ENCODE measurements at regions not wholly inside any gene's neighbourhood (a gene's known extent, or its start where the extent isn't known, plus 50 kb on each side); places are given as distances from the start of the nearest gene placed in this dataset.
"Not testable (repeated sequence)": the region's sequence is repeated elsewhere in the genome, so short reads cannot be mapped to it uniquely, and the experiment has no call there.

GRCh38 chr6:115873901-115874300 lies 186.8 kb downstream of the FRK start:
- Histone ChIP-seq H3K9me3 (ENCODE audit: insufficient read depth, low read length) (no peaks in the 10 kb centered on the region), H3K36me3 (ENCODE audit: insufficient read depth, insufficient read length, low read length) (no peaks in the 10 kb centered on the region), H3K4me1 (ENCODE audit: insufficient read depth, insufficient read length) (no peaks in the 10 kb centered on the region), H3K4me3 (ENCODE audit: insufficient read length, low read depth) (no peak overlapping the region), H3K9ac (ENCODE audit: insufficient read length, low read depth) (no peak overlapping the region), H3K27me3 (ENCODE audit: insufficient read depth, insufficient read length) (no peaks in the 10 kb centered on the region)
- no peak for TF ChIP-seq YY1 (IDR thresholded peaks at IDR 0.05; ENCODE audit: insufficient read depth, insufficient read length)
- no peak for TF ChIP-seq SUZ12 (IDR thresholded peaks at IDR 0.05; ENCODE audit: extremely low read depth, insufficient read depth, insufficient read length)
- no peak for DNase-seq (ENCODE audit: low read depth, low spot score)

GRCh38 chr6:115870464-115870863 lies 190.2 kb downstream of the FRK start:
- Histone ChIP-seq H3K9ac (ENCODE audit: insufficient read length, low read depth) (no peak overlapping the region), H3K36me3 (ENCODE audit: insufficient read depth, insufficient read length, low read length) (no peaks in the 10 kb centered on the region), H3K4me3 (ENCODE audit: insufficient read length, low read depth) (no peak overlapping the region), H3K9me3 (ENCODE audit: insufficient read depth, low read length) (no peaks in the 10 kb centered on the region), H3K27me3 (ENCODE audit: insufficient read depth, insufficient read length) (no peaks in the 10 kb centered on the region), H3K4me1 (ENCODE audit: insufficient read depth, insufficient read length) (no peaks in the 10 kb centered on the region)
- DNase-seq (ENCODE audit: low read depth, low spot score): no peak
- TF ChIP-seq SUZ12 (IDR thresholded peaks at IDR 0.05; ENCODE audit: extremely low read depth, insufficient read depth, insufficient read length) (no peak), ZNF274 (IDR thresholded peaks at IDR 0.05; ENCODE audit: low read depth, low read length) (no peak), YY1 (IDR thresholded peaks at IDR 0.05; ENCODE audit: insufficient read depth, insufficient read length) (no peak)

GRCh38 chr6:115865914-115866313 lies 194.8 kb downstream of the FRK start:
- no peak overlapping the region for H3K9ac ChIP-seq (ENCODE audit: insufficient read length, low read depth)
- H3K4me1 ChIP-seq (ENCODE audit: insufficient read depth, insufficient read length): no peaks in the 10 kb centered on the region
- H3K9me3 ChIP-seq (ENCODE audit: insufficient read depth, low read length): no peaks in the 10 kb centered on the region
- TF ChIP-seq YY1 (IDR thresholded peaks at IDR 0.05; ENCODE audit: insufficient read depth, insufficient read length): no peak
- no peak for TF ChIP-seq ZNF274 (IDR thresholded peaks at IDR 0.05; ENCODE audit: low read depth, low read length)
- TF ChIP-seq SUZ12 (IDR thresholded peaks at IDR 0.05; ENCODE audit: extremely low read depth, insufficient read depth, insufficient read length): no peak
- no peak for DNase-seq (ENCODE audit: low read depth, low spot score)
- H3K4me3 ChIP-seq (ENCODE audit: insufficient read length, low read depth): no peak overlapping the region
- no peaks in the 10 kb centered on the region for H3K27me3 ChIP-seq (ENCODE audit: insufficient read depth, insufficient read length)
- H3K36me3 ChIP-seq (ENCODE audit: insufficient read depth, insufficient read length, low read length): no peaks in the 10 kb centered on the region

- Histone ChIP-seq H3K4me3 (ENCODE audit: insufficient read length, low read depth) (no peak overlapping the region), H3K27me3 (ENCODE audit: insufficient read depth, insufficient read length) (no peaks in the 10 kb centered on the region), H3K4me1 (ENCODE audit: insufficient read depth, insufficient read length) (no peaks in the 10 kb centered on the region), H3K9ac (ENCODE audit: insufficient read length, low read depth) (no peak overlapping the region), H3K9me3 (ENCODE audit: insufficient read depth, low read length) (no peaks in the 10 kb centered on the region), H3K36me3 (ENCODE audit: insufficient read depth, insufficient read length, low read length) (no peaks in the 10 kb centered on the region)
- TF ChIP-seq YY1 (IDR thresholded peaks at IDR 0.05; ENCODE audit: insufficient read depth, insufficient read length): no peak
- no peak for TF ChIP-seq SUZ12 (IDR thresholded peaks at IDR 0.05; ENCODE audit: extremely low read depth, insufficient read depth, insufficient read length)
- no peak for TF ChIP-seq ZNF274 (IDR thresholded peaks at IDR 0.05; ENCODE audit: low read depth, low read length)
- no peak for DNase-seq (ENCODE audit: low read depth, low spot score)
Measured at GRCh38 chr6:115863211-115863610, 197.5 kb downstream of the FRK start.

- not testable (repeated sequence) for DNase-seq (ENCODE audit: low read depth, low spot score); H3K9ac ChIP-seq (ENCODE audit: insufficient read length, low read depth); H3K4me3 ChIP-seq (ENCODE audit: insufficient read length, low read depth); H3K36me3 ChIP-seq (ENCODE audit: insufficient read depth, insufficient read length, low read length); H3K9me3 ChIP-seq (ENCODE audit: insufficient read depth, low read length); H3K4me1 ChIP-seq (ENCODE audit: insufficient read depth, insufficient read length); H3K27me3 ChIP-seq (ENCODE audit: insufficient read depth, insufficient read length)
Measured at GRCh38 chr6:115861658-115862057, 199.0 kb downstream of the FRK start.

- H3K4me3 ChIP-seq (ENCODE audit: insufficient read length, low read depth); DNase-seq (ENCODE audit: low read depth, low spot score); H3K4me1 ChIP-seq (ENCODE audit: insufficient read depth, insufficient read length); H3K9ac ChIP-seq (ENCODE audit: insufficient read length, low read depth); H3K9me3 ChIP-seq (ENCODE audit: insufficient read depth, low read length); H3K27me3 ChIP-seq (ENCODE audit: insufficient read depth, insufficient read length); H3K36me3 ChIP-seq (ENCODE audit: insufficient read depth, insufficient read length, low read length): not testable (repeated sequence)
Measured at GRCh38 chr6:115859577-115859976, 201.1 kb downstream of the FRK start.

GRCh38 chr6:115854866-115855665 lies 205.6 kb downstream of the FRK start:
- Histone ChIP-seq H3K9ac (ENCODE audit: insufficient read length, low read depth) (no peak overlapping the region), H3K9me3 (ENCODE audit: insufficient read depth, low read length) (peaks cover 13% of the 10 kb centered on the region; the same call in 1 of the 2 replicates), H3K4me1 (ENCODE audit: insufficient read depth, insufficient read length) (no peaks in the 10 kb centered on the region), H3K4me3 (ENCODE audit: insufficient read length, low read depth) (no peak overlapping the region), H3K36me3 (ENCODE audit: insufficient read depth, insufficient read length, low read length) (no peaks in the 10 kb centered on the region), H3K27me3 (ENCODE audit: insufficient read depth, insufficient read length) (no peaks in the 10 kb centered on the region)
- DNase-seq (ENCODE audit: low read depth, low spot score): no peak
- TF ChIP-seq SUZ12 (IDR thresholded peaks at IDR 0.05; ENCODE audit: extremely low read depth, insufficient read depth, insufficient read length): no peak
- TF ChIP-seq YY1 (IDR thresholded peaks at IDR 0.05; ENCODE audit: insufficient read depth, insufficient read length): no peak
- TF ChIP-seq ZNF274 (IDR thresholded peaks at IDR 0.05; ENCODE audit: low read depth, low read length): no peak

GRCh38 chr6:115847671-115848070 lies 213.0 kb downstream of the FRK start:
- H3K9ac ChIP-seq (ENCODE audit: insufficient read length, low read depth): no peak overlapping the region
- DNase-seq (ENCODE audit: low read depth, low spot score): no peak

More at GRCh38 chr6:115847671-115848070, 213.0 kb downstream of the FRK start:
- Histone ChIP-seq H3K27me3 (ENCODE audit: insufficient read depth, insufficient read length) (no peaks in the 10 kb centered on the region), H3K36me3 (ENCODE audit: insufficient read depth, insufficient read length, low read length) (no peaks in the 10 kb centered on the region), H3K4me1 (ENCODE audit: insufficient read depth, insufficient read length) (no peaks in the 10 kb centered on the region), H3K4me3 (ENCODE audit: insufficient read length, low read depth) (no peak overlapping the region), H3K9me3 (ENCODE audit: insufficient read depth, low read length) (no peaks in the 10 kb centered on the region)
- TF ChIP-seq YY1 (IDR thresholded peaks at IDR 0.05; ENCODE audit: insufficient read depth, insufficient read length): no peak
- TF ChIP-seq ZNF274 (IDR thresholded peaks at IDR 0.05; ENCODE audit: low read depth, low read length): no peak
- TF ChIP-seq SUZ12 (IDR thresholded peaks at IDR 0.05; ENCODE audit: extremely low read depth, insufficient read depth, insufficient read length): no peak
